ENCODE measurements at regions not wholly inside any gene's neighbourhood (a gene's known extent, or its start where the extent isn't known, plus 50 kb on each side); places are given as distances from the start of the nearest gene placed in this dataset.

DNA sequence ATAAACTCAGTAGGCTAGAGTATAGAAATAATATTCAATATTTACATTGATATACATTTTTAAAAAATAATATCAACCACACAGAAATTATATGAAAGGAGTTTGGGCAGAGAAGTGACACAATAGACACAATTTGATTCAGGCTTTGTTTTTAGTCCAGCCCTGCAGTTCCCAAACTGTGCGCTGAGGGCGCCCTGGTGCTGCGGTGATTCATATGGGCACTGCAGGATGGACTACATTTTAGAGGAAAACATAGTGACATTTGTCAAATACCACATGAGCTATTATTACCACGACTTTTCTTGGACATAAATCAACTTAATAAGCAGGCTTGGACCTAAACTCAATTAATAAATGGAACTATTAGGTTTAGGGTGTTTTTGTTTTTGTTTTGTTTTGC lies 364.3 kb upstream of the ID4 start:
- TF ChIP-seq, protein P1, sequence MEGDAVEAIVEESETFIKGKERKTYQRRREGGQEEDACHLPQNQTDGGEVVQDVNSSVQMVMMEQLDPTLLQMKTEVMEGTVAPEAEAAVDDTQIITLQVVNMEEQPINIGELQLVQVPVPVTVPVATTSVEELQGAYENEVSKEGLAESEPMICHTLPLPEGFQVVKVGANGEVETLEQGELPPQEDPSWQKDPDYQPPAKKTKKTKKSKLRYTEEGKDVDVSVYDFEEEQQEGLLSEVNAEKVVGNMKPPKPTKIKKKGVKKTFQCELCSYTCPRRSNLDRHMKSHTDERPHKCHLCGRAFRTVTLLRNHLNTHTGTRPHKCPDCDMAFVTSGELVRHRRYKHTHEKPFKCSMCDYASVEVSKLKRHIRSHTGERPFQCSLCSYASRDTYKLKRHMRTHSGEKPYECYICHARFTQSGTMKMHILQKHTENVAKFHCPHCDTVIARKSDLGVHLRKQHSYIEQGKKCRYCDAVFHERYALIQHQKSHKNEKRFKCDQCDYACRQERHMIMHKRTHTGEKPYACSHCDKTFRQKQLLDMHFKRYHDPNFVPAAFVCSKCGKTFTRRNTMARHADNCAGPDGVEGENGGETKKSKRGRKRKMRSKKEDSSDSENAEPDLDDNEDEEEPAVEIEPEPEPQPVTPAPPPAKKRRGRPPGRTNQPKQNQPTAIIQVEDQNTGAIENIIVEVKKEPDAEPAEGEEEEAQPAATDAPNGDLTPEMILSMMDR (conservative IDR thresholded peaks at IDR 0.05) = no peak
- TF ChIP-seq EZH2 (IDR thresholded peaks at IDR 0.05; ENCODE audit: low read depth) = no peak

All from PC-9 (cell line).